ENCODE measurements at regions not wholly inside any gene's neighbourhood (a gene's known extent, or its start where the extent isn't known, plus 50 kb on each side); places are given as distances from the start of the nearest gene placed in this dataset.

DNA sequence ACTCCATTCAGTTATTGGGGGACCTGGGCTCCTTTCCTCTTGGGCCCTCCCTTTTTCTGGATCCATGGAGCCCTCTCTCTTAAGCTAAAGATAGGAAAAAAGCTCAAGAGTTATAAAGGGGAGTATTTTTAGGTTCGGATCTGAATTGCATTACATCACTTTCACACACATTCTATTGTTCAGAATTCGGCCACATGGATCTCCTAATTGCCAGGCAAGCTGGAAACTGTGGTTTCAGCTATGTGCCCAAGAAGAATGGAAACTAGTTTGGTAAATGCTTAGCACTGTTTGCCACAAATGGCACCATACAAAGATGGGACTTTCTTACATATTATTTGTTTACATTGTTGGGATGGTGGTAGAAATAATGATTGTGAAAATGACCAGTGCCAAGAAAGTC lies 145.6 kb downstream of the LRIG3 start:
- TF ChIP-seq, protein P1, sequence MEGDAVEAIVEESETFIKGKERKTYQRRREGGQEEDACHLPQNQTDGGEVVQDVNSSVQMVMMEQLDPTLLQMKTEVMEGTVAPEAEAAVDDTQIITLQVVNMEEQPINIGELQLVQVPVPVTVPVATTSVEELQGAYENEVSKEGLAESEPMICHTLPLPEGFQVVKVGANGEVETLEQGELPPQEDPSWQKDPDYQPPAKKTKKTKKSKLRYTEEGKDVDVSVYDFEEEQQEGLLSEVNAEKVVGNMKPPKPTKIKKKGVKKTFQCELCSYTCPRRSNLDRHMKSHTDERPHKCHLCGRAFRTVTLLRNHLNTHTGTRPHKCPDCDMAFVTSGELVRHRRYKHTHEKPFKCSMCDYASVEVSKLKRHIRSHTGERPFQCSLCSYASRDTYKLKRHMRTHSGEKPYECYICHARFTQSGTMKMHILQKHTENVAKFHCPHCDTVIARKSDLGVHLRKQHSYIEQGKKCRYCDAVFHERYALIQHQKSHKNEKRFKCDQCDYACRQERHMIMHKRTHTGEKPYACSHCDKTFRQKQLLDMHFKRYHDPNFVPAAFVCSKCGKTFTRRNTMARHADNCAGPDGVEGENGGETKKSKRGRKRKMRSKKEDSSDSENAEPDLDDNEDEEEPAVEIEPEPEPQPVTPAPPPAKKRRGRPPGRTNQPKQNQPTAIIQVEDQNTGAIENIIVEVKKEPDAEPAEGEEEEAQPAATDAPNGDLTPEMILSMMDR (IDR thresholded peaks at IDR 0.05) = no peak
- TF ChIP-seq POLR2A (IDR thresholded peaks at IDR 0.05) = no peak
